Vagina (tissue), 2 donors: ENCODE measurements at regions not wholly inside any gene's neighbourhood (a gene's known extent, or its start where the extent isn't known, plus 50 kb on each side); places are given as distances from the start of the nearest gene placed in this dataset.

ENCODE experiments used
- POLR2A ChIP-seq, 2 donors: fragments of 450-650 bp; IDR thresholded peaks; one replicate each; pipeline ENCODE4 v1.6.1; 2017; ENCODE audit warnings: antibody characterized with exemption in 2 of 2, mild to moderate bottlenecking in 2 of 2, moderate library complexity in 2 of 2
- POLR2AphosphoS5 ChIP-seq, 2 donors: sonication (generic); formaldehyde crosslinking; IDR thresholded peaks; one replicate each; pipeline ENCODE4 v1.9.0; 2017; ENCODE audit warnings: antibody characterized with exemption in 2 of 2, mild to moderate bottlenecking in 2 of 2, low read depth in 1 of 2; ENCODE audit not compliant: insufficient read depth in 1 of 2
- TF ChIP-seq, protein P1 (sequence below), 3 experiments: fragments of 450-650 bp in 2 of 3; fragments of 200-600 bp in 1 of 3; sonication (generic) in 1 of 3; IDR thresholded peaks; one replicate each; pipeline ENCODE4 v1.5.1; 2017 to 2019; ENCODE audit warnings: antibody characterized with exemption in 3 of 3, mild to moderate bottlenecking in 2 of 3, moderate library complexity in 2 of 3

DNA sequence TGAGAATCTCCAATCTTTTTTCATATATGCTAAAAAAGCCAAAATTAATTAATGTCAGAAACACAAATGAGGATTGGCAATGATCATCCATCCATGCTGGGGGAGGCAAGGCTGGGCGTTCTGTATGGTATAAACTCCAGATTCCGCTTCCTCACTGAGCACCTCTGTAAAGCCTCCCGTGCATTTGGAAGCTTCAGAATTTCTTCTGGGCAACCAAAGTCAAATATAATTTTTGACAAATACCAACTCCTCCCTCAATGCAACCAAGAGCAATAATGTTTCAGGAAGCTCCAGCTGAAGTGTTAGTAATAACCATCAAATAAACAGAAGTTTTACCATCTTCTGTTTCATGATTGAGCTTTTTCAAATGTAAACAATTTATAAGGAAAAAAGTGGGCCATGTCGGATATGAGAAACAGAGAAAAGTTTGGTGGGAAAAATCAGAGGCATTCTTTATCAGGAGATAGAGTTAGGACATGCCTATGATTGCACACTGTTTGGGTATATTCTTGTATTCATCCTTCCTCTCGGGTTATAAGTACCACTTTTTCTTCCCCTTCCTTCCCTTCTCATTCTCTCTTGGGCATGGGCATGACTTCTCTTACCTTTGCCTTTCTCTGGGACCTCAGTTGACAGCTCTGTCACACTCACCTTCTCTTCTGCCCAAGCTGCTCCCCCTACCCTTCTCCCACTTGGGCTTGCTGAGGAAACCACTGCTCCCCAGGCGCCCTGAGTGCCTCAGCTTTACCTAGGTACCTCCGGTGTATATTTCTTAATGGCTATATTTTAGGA, 149.5 kb upstream of the ZEB2 start:
- TF ChIP-seq, protein P1, sequence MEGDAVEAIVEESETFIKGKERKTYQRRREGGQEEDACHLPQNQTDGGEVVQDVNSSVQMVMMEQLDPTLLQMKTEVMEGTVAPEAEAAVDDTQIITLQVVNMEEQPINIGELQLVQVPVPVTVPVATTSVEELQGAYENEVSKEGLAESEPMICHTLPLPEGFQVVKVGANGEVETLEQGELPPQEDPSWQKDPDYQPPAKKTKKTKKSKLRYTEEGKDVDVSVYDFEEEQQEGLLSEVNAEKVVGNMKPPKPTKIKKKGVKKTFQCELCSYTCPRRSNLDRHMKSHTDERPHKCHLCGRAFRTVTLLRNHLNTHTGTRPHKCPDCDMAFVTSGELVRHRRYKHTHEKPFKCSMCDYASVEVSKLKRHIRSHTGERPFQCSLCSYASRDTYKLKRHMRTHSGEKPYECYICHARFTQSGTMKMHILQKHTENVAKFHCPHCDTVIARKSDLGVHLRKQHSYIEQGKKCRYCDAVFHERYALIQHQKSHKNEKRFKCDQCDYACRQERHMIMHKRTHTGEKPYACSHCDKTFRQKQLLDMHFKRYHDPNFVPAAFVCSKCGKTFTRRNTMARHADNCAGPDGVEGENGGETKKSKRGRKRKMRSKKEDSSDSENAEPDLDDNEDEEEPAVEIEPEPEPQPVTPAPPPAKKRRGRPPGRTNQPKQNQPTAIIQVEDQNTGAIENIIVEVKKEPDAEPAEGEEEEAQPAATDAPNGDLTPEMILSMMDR (IDR thresholded peaks at IDR 0.05) = no peak
- no peak for TF ChIP-seq POLR2A (IDR thresholded peaks at IDR 0.05)
- TF ChIP-seq POLR2AphosphoS5 (IDR thresholded peaks at IDR 0.05; ENCODE audit: insufficient read depth in 1 of 2, low read depth in 1 of 2) = no peak
